A549 (cell line): ENCODE measurements at regions not wholly inside any gene's neighbourhood (a gene's known extent, or its start where the extent isn't known, plus 50 kb on each side); places are given as distances from the start of the nearest gene placed in this dataset.

Experiments
- CEBPB ChIP-seq, 2 experiments: fragments of >200 bp in 1 of 2; sonication (Bioruptor Twin) in 1 of 2; formaldehyde crosslinking in 1 of 2; IDR thresholded peaks; 2 replicates each; pipeline ENCODE4 v1.6.1; 2012 to 2016
- CTCF ChIP-seq: fragments of >200 bp; sonication (Bioruptor Twin); formaldehyde crosslinking; IDR thresholded peaks from 3 replicates; pipeline ENCODE4 v1.5.1; 2016
- MAX ChIP-seq: IDR thresholded peaks from 2 replicates; pipeline ENCODE4 v1.6.1; 2012
- NR3C1 ChIP-seq: fragments of >200 bp; sonication (Bioruptor Twin); formaldehyde crosslinking; IDR thresholded peaks from 3 replicates; pipeline ENCODE4 v1.6.1; 2017
- POLR2A ChIP-seq: IDR thresholded peaks from 2 replicates; pipeline ENCODE4 v1.6.1; 2012; ENCODE audit warnings: mild to moderate bottlenecking, low read length

DNA sequence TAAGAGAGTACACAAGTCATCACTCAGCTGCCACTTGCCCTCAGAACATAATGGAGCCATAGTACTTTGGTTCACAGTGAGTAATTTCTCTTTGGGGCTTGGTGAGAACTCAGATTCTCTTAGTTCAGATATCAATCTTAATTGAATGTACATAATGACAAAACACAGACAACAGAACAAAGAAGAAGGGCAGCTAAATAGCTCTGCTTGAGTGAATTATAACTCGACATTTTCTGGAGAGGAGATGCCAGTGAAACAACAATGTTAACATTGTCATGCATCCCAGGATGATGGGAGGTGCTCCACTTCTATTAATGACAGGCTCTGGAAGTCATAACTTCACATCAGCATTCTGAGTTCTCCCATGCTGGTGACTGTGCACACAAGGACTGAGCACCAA, 508.1 kb downstream of the TMEM135 start:
- TF ChIP-seq CTCF (no peak), POLR2A (no peak), NR3C1 (no peak), MAX (no peak), CEBPB (IDR thresholded peaks at IDR 0.05) (no peak)
